ENCODE measurements at regions not wholly inside any gene's neighbourhood (a gene's known extent, or its start where the extent isn't known, plus 50 kb on each side); places are given as distances from the start of the nearest gene placed in this dataset.
A peak's percentile ranks its signal among the peaks of the same experiment; 100 is the strongest.
"Not testable (repeated sequence)": the region's sequence is repeated elsewhere in the genome, so short reads cannot be mapped to it uniquely, and the experiment has no call there.

DNA sequence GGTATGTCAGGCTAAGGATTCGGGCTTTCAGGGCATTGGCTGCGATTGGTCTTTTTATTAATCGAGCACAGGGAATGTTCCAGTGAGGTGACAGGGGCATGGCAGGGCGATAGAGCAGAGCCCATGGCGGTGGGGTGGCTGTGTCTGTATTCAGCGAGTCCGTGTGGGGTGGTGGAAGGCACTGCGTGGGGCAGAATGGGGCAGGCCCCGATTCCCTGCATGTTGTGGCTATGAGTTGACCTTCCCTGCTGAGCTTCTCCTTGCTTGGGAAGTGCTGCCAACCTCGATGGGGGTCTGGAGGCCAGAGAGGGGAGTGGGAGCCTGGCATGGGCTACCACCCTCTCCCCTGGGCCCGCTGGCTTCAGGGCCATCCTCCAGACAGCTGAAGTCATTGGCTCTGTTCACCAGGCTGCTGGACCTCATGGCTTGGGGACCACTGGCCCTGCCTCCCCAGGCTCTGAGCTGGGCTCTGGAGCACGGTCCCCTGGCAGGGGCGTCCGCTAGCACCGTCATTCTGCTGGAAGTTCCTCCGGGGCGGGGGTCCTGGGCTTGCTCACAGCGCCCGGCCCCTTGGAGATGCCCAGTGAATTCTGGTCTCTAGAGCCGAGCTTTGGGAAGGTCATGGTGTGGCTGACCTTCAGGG lies 92.1 kb downstream of the NPIPB11 start:
- peak; percentile 46 for DNase-seq

GRCh38 chr16:29313559-29314048 lies 92.9 kb downstream of the NPIPB11 start:
- Histone ChIP-seq H3K36me3 (no peaks in the 10 kb centered on the region), H3K4me3 (no peak overlapping the region), H3K27me3 (no peaks in the 10 kb centered on the region), H3K4me1 (peaks cover 0 to 6% (median 1%) of the 10 kb centered on the region in 4 donors), H3K9me3 (no peaks in the 10 kb centered on the region), H3K27ac (no peak overlapping the region)
- no peak for TF ChIP-seq EP300 (IDR thresholded peaks at IDR 0.05)
- no peak for TF ChIP-seq POLR2AphosphoS5 (IDR thresholded peaks at IDR 0.05)
- no peak for TF ChIP-seq POLR2A (IDR thresholded peaks at IDR 0.05)
- no peak for TF ChIP-seq CTCF (IDR thresholded peaks at IDR 0.05)
- WGBS, 2 donors, result 89 to 91% methylated on average over 9 of the region's 9 CpGs
- peak; percentile 45 for DNase-seq
- intact Hi-C loops (cut with DNase I), result no loop called here

More for the DNA sequence above, 92.1 kb downstream of the NPIPB11 start:
- WGBS, 2 donors, result 95 to 96% methylated on average over 20 of the region's 20 CpGs
- Histone ChIP-seq H3K4me3 (no peak overlapping the region), H3K9me3 (no peaks in the 10 kb centered on the region), H3K36me3 (no peaks in the 10 kb centered on the region), H3K4me1 (peaks cover 0 to 6% (median 0%) of the 10 kb centered on the region in 4 donors), H3K27me3 (no peaks in the 10 kb centered on the region), H3K27ac (no peak overlapping the region)
- no peak for TF ChIP-seq CTCF (IDR thresholded peaks at IDR 0.05)
- TF ChIP-seq EP300 (IDR thresholded peaks at IDR 0.05), result no peak
- no peak for TF ChIP-seq POLR2AphosphoS5 (IDR thresholded peaks at IDR 0.05)
- no peak for TF ChIP-seq POLR2A (IDR thresholded peaks at IDR 0.05)
- intact Hi-C loops (cut with DNase I), result no loop called here

DNA sequence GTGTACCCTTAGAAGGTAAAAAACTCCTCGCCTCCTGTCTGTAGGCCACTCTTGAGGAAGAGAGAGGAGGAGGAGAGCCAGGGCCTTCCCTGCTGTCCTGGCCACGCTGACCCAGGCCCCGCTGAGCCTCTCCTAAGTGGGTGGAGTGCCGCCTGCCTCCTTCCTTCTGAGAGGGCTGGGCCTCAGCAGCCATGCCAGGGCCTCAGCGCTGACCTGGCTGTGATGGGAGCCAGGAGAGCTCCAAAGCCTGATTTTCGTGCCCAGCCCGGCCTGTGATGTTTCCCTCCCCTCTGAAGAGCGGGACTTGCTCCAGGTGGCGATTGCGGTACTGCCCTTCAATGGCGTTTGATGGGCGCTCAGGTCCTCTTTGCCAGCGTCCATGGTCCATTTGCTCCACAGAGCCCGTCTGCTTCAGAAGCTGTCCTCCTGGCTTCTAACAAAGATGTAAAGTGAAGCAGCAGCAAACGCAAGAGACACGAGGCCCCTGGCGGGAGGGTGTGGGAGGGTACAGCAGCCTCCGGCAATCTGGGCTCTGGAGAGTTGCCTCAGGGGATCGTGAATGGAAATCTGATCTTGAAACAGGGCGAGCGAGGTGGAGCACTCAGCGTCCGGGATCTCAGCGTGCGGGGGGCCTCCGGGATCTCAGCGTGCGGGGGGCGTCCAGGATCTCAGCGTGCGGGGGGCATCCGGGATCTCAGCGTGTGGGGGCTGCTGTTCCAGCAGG lies 93.5 kb downstream of the NPIPB11 start:
- DNase-seq, result peak; percentile 46
- H3K36me3 ChIP-seq, result no peaks in the 10 kb centered on the region
- intact Hi-C loops (cut with DNase I), result no loop called here
- peaks cover 0 to 8% (median 7%) of the 10 kb centered on the region in 4 donors for H3K4me1 ChIP-seq
- no peak overlapping the region for H3K27ac ChIP-seq
- no peaks in the 10 kb centered on the region for H3K9me3 ChIP-seq
- TF ChIP-seq EP300 (IDR thresholded peaks at IDR 0.05) (no peak), CTCF (IDR thresholded peaks at IDR 0.05) (no peak), POLR2AphosphoS5 (IDR thresholded peaks at IDR 0.05) (no peak), POLR2A (IDR thresholded peaks at IDR 0.05) (no peak)
- no peaks in the 10 kb centered on the region for H3K27me3 ChIP-seq
- WGBS, 2 donors, result 94% methylated on average over 33 of the region's 33 CpGs
- no peak overlapping the region for H3K4me3 ChIP-seq

DNA sequence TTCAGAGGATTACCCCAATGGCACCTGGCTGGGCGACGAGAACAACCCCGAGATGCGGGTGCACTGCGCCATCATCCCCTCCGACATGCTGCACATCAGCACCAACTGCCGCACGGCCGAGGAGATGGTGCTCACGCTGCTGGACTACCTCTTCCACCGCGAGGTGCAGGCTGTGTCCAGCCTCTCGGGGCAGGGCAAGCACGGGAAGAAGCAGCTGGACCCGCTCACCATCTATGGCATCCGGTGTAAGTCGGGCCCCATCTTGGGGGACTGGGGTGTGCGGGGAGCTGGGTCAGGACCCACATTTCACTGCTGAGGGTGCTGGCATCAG lies 94.2 kb downstream of the NPIPB11 start:
- intact Hi-C loops (cut with DNase I); H3K27ac ChIP-seq; H3K27me3 ChIP-seq; H3K9me3 ChIP-seq; H3K36me3 ChIP-seq; H3K4me3 ChIP-seq: not testable (repeated sequence)
- WGBS, 2 donors, result 91 to 97% methylated on average over 18 of the region's 18 CpGs
- DNase-seq, result peak; percentile 54
- H3K4me1 ChIP-seq, result peaks cover 0 to 15% (median 13%) of the 10 kb centered on the region in 4 donors

DNA sequence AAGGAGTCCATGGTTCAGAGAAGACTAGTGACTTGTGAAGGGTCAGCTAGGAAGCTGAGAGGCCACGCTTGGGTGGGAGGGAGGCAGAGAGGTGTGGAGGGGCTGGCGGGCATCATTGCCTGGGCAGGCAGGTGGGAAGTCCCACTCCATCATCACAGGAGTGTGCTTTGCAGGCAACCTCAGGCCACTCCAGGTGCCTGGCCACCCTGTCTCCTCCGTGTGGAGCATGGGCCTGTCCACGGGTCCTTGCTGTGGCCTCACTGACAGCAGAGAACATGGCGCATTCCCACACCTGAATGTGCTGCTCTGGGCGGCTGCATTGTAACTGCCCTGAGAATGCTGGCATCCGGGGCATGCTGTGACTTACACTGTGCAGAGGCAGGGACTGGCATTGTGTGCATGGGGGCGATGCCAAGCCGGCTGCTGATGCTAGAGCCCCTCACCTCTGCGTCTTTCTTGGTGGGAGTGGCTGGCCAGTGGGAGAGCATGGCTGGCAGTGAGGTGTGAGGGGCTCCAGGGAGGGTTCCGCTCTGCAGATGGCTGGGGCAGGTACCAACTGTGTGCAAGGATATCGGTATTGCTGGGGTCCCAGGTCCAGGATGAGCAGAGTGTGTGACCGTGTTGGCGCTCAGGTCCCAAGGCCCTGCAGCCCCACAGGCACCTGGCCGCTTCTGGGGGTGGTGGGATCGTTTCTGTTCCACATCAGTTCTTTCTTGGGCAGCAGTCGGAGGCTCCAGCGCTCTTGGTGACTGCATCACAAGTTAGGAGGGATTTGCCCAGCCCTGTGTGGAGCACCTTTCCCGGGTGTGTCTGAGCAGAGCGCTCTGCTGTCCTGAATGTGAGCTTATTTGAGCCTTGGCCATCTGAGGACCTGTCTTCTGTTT lies 94.8 kb downstream of the NPIPB11 start:
- no peak for TF ChIP-seq EP300 (IDR thresholded peaks at IDR 0.05)
- TF ChIP-seq CTCF (IDR thresholded peaks at IDR 0.05), result no peak
- no peak for TF ChIP-seq POLR2AphosphoS5 (IDR thresholded peaks at IDR 0.05)
- no peak for TF ChIP-seq POLR2A (IDR thresholded peaks at IDR 0.05)
- DNase-seq, result peak; percentile 57
- Histone ChIP-seq H3K9me3 (no peaks in the 10 kb centered on the region), H3K27me3 (no peaks in the 10 kb centered on the region), H3K4me3 (no peak overlapping the region), H3K4me1 (peaks cover 0 to 17% (median 14%) of the 10 kb centered on the region in 4 donors), H3K27ac (no peak overlapping the region), H3K36me3 (no peaks in the 10 kb centered on the region)
- intact Hi-C loops (cut with DNase I), result no loop called here
- WGBS, 2 donors, result 92 to 95% methylated on average over 20 of the region's 20 CpGs

Measured in sigmoid colon (tissue), 6 donors.